COLO829 (cell line): ENCODE measurements at regions not wholly inside any gene's neighbourhood (a gene's known extent, or its start where the extent isn't known, plus 50 kb on each side); places are given as distances from the start of the nearest gene placed in this dataset.

Source experiments
- DNase-seq: peaks from one replicate; pipeline ENCODE4 v3.0.0; 2012; ENCODE audit warnings: low spot score

DNA sequence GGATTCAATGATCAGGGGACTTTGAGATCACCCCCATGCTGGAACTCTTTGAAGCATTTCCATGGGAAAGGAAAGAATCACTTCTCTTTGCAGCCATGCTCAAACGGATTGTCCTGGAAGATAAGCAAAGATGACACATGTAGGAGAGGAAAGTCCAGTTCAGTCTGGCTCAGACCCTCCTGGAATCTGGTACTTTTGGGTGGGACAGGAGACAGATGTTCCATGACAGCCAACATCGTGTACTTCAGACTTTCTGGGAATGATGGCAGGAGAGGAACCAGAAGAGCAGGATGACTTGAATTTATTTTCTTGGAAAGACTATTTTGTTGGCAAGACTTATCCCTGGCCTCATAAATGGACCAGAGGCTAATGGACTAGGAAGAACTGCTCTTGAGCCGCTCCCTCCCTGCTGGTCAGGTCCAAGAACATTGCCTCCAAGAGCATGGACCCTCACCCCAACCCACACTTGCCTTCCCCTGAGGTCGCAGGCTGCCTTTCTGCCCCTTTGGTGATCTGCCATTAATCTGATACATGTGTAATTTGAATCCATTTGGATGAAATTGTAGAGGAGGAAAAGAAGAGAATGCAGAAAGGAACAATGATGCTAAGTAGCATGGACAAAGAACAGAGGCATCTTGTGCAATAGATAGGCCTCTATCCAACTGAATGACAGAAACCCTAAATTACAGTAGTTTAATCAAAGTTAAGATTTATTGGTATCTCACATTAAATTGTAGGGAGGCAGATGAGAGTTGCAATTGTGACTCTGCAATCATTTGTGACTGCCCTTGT is 201.0 kb downstream of the SNX19 start:
- no peak for DNase-seq

DNA sequence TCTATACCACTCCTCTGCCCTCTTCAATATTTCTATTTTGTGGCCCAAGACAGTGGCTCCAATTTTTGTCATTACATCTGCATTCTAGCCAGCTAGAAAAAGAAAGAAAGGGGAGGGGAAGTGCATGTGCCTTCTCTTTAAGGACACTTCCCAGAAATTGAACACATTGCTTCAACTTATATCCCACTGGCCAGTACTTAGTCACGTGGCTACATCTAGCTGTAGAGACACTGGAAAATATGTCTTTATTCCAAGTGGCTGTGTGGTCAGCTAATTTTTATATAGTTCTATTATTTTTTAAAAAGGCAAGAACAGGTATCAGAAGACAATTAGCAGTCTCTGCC is 200.4 kb downstream of the SNX19 start:
- no peak for DNase-seq

DNA sequence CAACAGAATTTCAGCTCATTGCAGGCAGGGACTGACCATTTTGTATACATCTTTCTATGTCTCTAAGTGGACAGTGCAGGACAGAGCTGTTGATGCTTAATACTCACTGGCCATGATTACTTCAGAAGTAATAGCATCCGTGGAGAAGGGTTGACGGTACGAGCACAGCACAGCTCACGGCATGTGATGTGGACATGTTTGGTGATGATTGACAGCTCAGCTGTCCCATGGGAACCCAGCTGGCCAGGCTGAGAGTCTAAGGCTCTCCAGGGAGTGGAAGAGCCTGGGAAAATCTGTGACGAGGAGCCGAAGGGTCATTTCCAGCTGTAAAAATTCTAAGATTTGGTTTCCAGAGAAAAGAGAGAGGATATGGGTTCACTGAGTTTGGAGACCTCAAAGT is 198.2 kb downstream of the SNX19 start:
- no peak for DNase-seq

DNA sequence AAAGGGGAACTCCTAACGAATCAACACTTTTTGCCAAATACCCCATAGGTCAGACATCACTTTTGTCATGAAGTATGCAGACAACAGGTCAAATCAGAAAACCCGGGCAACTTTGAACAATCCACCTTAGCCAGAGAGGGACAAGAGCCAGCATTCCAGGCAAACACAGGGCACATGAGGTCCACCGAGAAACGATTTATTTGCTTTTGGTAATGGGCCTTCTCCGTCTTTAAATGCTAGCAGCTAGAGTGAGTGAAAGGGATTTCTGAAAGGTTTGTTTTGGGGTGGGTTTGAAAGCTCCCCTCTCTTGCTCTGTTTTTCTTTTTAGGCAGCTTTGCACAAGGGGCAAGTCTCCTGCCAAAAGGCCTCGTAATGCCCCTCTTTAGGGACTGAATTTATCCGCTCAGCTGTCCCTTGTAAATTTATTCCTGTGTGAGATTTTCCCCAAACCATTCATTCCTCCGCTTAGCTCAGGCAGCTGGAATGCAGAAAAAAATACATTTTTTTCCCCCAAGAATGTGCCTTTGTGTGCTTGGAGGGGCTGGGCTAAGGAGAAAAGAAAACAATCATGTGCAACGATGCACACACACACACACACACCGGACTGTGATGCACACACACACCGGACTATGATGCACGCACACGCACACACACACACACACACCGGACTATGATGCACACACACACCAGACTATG is 196.9 kb downstream of the SNX19 start:
- DNase-seq, result peak; percentile 17

DNA sequence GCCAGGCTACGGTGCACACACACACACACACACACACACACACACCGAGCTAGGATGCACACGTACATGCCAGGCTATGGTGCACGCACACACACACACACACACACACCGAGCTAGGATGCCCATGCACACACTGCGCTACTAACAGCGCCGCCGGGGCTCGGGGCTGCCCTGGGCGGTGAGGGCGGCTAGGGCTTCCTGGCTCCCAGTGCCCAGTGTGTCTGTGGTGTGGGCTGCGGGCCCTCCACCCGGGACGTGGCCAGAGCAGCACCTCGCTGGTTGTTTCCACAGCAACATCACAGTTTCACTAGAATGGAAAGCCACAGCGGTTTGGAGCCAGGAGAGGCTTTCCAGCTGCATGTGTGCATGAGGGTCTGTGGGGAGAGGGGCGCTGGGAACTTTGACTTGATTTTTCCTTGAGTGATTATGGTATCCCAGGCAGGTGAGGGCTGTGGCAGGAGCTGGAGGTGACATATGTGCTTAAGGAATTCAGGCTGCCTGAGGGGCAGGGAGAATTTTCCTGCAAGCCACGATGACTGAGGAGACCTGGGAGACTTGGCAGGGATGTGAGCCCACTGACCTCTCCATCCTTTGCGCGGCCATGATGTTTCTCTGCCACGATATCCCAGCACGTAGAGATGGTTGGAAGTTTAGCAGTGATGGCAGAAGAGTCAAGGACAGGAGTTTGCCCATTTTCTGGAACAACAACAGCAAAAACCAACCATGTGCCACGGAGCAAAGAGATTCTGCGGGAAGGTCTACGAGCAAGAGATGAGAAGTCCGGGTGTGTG is 195.9 kb downstream of the SNX19 start:
- no peak for DNase-seq

DNA sequence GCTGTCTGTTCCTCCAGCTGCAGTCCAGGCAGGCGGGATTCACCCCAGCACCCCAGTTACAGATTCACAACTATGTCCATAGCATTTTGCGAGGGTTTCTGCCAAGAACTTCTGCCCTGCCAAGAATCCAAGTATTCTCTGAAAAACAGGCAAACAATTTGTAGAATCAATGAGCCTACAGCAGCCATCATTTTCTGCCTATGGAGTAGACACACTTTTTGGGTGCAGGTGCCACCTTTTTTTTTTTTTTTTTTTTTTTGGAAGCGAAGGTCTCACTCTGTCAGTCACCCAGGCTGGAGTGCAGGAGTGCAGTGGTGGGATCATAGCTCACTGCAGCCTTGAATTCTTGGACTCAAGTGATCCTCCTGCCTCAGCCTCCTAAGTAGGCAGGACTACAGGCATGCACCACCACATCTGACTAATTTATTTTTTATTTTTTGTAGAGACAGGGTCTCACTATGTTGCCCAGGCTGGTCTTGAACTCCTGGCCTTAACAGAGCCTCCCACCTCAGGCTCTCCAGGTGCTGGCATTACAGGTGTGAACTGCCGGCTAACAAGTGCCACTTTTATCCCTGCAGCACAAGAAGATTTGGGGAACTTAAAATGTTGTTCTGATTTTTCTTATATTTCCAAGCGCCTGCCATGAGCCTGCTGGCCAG is 195.1 kb downstream of the SNX19 start:
- DNase-seq, result no peak

DNA sequence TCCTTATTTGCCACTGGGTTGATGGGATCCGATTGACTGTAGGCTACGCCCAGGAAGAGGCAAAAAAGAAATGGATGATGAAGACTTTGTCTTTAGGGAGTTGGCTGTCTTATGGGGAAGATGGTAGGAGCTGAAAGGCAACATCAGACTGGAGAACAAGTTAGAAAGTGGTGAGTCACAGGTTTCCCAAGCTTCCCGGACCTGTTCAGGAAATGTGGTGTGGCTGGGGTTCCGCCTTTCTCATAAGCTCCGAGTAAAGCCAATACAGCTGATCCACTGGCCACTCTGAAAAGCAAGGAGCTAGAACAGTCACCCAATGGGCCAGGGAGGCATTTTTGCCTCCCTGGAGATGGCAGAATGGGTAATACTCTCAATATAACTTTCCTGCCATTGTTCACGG is 194.5 kb downstream of the SNX19 start:
- no peak for DNase-seq

DNA sequence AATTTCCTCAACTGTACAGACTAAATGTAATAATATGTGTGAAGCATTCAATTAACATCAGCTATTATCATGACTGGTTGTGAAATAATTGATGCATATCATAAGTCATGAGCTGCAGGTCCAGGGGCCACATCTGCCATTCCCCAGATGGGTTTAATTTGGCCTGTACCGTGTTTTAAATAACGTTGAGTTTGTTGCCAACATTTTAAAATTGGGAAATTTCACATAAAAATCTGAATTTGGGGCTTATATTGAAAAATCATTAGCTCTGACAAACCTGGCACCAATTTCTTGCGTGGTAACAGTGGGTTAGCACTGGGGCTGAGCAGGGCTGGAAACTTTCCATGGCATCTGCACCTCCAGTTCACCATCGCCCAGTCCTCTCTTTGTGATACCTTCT is 193.9 kb downstream of the SNX19 start:
- DNase-seq, result no peak

DNA sequence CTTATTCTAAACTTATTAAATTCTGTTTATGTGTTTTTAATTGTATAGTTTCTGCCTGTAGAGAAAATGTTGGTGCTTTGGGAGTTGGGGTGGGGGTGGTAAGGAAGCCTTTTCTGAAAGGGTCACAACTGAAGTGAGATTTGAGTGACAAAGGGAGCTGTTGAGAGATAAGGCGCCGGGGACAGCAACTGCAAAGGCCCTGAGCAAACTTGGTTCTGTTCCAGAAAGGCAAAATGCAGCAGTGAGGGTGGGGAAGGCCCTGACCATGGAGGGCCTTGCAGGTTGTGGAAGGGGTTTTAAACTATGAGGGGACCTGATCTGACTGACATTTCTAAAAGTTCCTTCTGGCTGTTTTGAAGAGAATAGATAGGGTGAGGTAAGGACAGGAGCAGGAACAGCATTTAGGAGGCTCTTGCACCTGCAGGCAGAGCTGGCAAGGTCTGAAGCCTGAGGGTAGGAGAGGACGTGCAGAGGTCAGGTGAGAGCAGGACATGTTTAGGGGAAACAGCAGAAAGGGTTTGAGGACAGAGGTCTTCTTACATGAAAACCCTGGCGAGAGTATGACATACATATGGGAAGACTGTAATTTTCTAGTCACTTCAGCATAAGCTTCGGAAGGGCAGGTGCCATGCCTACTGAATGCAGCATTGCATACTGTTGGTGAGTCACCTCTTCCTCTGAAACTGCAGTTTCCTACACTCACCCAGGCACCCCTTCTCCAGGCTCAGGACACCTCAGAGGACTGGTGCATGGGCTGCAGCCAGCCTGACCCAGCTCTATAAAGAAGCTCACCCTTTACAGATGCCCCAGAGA is 190.7 kb downstream of the SNX19 start:
- no peak for DNase-seq

DNA sequence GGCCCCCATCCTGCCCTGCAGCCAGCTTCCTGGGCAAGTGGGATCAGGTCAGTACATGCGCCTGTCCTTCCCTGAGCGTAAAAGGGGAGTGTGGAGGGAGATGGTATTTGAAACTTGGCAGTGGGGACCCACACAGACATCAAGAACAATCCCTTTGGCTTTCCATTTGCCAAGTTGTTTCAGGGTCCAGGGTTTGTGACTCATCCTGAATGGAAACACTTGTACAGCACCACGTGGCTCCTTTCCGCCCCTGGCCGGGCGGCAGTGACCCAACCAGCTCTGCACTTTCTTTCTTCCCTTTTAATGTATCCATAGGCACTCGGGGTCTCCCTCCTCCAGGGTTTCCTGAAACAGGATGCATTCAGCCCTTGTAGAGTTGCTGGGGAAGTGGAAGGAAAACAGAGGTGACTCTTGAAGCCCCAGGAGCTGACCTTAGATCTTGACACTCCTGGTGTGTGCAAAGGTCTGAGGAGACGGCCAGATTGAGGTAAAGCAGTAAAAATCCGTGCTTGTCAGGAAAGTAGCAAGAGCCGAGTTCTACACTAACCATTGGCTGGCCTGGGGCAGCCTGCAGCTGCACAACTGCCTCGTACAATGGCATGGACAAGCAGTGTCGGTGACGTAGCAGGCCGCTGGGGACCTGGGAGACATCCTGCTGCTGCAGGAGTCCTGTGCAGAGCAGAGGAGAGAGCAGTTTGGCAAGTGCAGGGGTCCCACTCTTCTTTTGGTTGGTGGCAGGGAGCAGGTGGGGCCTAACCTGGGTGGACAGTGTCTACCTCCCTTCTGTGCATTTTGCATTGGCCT is 189.8 kb downstream of the SNX19 start:
- DNase-seq, result peak; percentile 13

DNA sequence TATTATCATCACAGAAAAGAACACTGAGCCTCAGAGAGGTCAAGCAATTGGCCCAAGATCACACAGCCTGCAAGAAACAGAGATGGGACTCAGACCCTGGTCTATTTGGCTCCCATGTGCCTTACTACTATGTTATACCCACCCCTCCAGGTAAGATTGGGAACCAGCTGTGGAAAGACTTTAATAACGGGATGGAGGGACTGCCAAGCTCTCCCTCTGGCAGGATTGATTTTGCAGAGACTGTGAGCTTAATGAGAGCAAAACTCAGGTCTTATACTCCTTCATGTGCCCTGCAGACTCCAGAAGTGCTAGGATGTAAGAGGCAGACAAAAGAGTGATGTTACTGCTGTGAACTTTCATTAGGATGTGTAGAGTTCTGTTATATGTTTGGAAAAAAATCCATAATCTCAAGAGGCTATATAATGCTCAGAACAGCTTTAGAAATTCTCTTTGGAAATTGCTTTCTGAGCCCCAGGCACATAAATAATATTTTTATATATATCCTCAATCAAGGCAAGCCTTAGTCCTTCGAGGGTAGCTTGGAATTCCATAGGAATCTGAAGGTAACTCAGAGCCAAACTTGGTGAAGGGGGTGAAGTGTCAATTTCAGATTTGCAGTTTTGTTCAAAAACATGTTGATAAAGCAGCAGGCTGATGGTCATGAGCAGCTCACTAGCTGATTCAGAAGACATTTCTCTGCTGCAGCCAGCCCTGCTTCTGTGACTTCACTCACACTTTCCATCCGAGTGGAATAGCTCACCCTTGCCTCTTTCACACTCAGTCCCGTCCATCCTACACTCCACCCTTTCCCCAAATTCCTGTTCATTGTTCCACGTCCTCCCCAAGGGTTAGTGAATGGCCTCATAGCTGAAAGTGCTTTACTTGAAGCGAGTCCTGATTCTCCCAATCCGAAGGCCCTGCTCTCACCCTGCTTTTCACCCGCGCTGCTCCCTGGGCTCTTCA is 188.8 kb downstream of the SNX19 start:
- DNase-seq, result no peak

DNA sequence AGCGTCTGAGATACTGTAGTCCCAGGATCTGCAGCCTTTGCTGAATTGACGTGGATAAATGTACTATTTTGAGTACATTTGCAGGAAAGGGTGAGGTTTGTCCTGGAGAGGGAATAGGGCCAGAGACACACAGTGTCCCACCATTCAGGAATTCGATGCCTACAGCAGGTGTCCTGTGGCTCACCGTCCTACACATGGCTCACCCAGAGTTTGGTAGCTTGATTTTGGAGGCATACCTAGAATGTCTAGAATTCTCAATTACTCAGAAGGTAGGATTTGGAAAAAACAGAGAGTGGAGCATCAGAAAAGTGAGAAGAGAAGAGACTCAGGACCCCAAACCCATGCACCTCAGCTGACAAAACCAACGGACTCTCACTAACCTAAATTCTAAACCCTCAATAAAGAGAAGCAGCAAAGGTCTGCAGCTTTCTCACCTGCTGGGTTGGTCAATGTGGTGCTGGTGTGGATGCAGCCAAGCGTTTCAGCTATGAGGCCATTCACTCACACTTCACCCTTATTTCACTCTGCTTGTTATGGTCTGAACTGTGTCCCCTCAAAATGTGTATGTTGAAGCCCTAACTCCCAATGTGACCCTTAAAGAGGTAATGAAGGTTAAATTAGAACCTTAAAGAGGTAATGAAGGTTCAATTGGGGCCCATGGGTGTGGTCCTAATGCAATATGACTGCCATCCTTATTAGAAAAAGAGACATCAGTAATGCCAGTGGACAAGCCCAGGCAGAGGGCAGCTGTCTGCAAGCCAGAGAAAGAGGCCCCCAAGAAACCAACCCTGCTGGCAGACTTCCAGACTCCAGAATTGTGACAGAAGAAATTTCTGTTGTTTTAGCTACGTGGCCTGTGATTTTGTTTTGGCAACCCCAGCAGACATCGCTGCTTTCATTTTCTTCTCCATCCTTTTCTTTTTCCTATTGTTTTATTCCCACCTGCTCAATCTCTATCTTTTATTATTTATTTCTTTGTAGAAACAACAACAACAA is 187.8 kb downstream of the SNX19 start:
- DNase-seq, result no peak

DNA sequence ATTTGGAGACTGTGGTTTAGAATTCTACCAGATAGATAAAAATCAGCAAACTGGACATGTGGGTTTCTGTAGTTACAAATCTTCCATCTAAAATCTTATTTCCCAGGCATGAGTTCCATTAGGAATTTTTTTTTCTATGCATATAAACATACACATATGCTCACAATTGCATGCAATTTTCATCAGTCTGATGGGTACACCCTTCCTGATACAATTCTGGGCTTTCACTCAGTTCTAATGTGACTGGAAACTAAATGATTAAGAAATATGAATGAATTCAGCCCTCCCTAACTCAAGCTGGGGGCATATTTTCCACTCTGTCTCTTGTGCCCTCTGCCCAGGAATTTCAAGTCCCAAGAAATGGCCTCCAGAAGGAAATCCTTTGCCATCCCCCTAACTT is 187.1 kb downstream of the SNX19 start:
- no peak for DNase-seq

DNA sequence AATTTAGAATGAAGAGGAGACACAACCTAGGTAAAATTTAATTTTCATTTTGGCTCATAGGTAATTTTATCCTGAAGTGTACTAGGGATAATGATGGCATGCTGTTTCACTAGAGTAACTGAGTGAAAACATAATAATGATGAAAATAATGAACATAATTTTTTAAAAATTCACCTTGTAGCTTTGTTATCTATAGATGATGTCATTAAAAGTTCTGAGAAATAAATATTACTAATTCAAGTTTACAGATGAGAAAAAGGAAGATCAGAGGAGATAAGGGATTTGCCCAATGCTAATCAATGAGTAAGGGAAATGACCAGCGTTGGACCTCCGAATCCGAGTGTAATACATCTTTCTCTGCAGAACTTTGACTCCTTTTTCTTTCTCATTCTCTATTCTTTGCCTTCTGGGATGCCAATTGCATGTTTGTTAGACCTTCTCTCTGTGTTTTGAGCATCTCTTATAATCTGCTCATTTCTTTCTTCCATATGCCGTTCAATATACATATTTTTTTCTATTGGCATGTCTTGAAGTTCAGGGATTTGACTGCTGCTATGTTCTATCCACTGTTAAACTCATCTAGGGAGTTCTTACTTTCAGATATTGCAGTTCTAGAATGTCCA is 186.5 kb downstream of the SNX19 start:
- no peak for DNase-seq

DNA sequence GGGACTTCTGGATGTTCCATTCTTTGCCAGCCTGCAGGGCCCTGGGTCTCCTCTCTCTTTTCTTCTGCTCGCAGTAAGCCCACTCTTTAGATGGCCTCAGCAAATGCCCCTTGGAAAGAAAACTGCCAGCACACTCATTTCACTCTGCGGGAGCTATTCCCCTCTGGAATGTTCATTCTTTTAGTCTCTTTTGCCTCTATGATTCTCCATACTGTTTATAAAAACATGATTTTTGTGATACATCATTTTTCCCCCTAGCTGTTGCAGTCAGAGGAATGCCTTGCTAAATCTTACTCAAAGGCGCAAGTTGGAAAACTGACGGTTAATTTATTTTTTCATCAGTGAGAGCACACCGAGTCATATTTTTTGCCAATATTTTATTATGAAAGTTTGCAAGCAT is 184.9 kb downstream of the SNX19 start:
- no peak for DNase-seq

DNA sequence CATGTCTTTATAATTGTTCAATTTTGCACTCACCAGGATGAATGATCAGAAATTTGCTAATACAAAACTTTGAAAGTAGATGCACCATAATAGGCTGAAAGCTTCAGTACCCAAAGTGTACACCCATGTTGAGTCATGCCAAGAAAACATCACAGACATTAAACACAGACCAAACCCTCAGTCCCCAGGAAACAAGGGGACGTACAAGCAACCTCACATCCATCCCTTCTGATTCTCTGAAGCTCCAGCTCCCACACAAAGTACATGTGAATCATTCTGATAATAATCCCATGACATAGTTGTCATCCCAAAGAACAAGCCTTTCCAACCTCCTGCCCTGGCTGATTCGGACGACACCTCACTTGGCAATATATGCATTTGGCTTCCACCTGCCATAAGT is 183.8 kb downstream of the SNX19 start:
- DNase-seq, result no peak

DNA sequence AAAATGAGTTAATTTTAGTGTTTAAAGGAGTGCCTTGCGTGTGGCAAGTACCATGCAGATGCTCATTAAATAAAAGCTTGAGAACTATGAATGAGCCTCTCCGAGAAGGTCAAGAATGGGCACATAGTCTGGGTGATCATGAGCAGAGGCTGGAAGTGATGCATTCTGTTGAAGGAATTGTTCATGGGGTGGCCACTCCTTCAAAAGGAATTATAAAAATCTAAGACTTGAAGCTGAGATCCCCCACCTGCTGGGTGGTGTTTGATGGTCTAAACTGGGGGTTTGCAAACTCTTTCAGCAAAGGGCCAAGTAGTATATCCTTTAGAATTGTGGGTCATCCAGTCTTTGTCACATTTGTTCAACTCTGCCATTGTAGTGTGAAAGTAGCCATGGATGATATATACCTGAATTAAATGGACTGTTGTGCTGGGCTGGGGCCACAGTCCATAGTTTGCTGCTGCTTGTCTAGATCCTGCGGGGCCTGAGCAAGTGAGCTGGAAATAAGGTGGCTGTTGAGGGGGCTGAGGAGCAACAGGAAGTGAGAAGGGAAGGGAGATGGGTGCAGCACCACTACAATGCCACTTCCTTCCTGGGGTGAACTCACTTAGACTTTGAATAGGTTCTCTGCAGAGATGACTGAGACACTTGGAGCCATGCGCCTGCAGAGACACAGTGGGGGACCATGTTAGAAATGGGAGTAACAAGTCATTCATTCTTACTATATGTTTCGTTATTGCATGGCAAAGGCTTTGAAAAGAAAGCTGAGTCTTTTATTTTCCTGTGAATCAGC is 179.0 kb downstream of the SNX19 start:
- DNase-seq, result no peak
